T-helper 2 cell (primary cell): ENCODE measurements at regions not wholly inside any gene's neighbourhood (a gene's known extent, or its start where the extent isn't known, plus 50 kb on each side); places are given as distances from the start of the nearest gene placed in this dataset.
"Not testable (repeated sequence)": the region's sequence is repeated elsewhere in the genome, so short reads cannot be mapped to it uniquely, and the experiment has no call there.

Experiments
- DNase-seq, 5 experiments: peaks; one replicate each; pipeline versions ENCODE4 v3.0.0 to v3.0.0-alpha.2; 2012 to 2022

GRCh38 chr17:52515927-52516326 lies 357.4 kb upstream of the CA10 start:
- no peak for DNase-seq

GRCh38 chr17:52505601-52506000 lies 347.1 kb upstream of the CA10 start:
- no peak for DNase-seq

- DNase-seq: no peak
Observed at GRCh38 chr17:52504081-52504480, 345.6 kb upstream of the CA10 start.

- DNase-seq: no peak
Observed at GRCh38 chr17:52495646-52496045, 337.1 kb upstream of the CA10 start.

- DNase-seq: no peak
Observed at GRCh38 chr17:52482271-52482670, 323.8 kb upstream of the CA10 start.

GRCh38 chr17:52477824-52478699 lies 319.5 kb upstream of the CA10 start:
- DNase-seq: no peak

- DNase-seq: no peak
Observed at GRCh38 chr17:52476638-52477313, 318.3 kb upstream of the CA10 start.

- no peak for DNase-seq
Observed at GRCh38 chr17:52470553-52470952, 312.0 kb upstream of the CA10 start.

GRCh38 chr17:52465407-52465806 lies 306.9 kb upstream of the CA10 start:
- no peak for DNase-seq

GRCh38 chr17:52451294-52451861 lies 292.9 kb upstream of the CA10 start:
- DNase-seq: no peak

- no peak for DNase-seq
Observed at GRCh38 chr17:52442350-52442749, 283.8 kb upstream of the CA10 start.

- no peak for DNase-seq
Observed at GRCh38 chr17:52420555-52421078, 262.1 kb upstream of the CA10 start.

GRCh38 chr17:52419229-52419641 lies 260.7 kb upstream of the CA10 start:
- DNase-seq: no peak

GRCh38 chr17:52410781-52411180 lies 252.3 kb upstream of the CA10 start:
- DNase-seq: no peak

- DNase-seq: not testable (repeated sequence)
Observed at GRCh38 chr17:52409222-52409621, 250.7 kb upstream of the CA10 start.

- DNase-seq: no peak
Observed at GRCh38 chr17:52395308-52395707, 236.8 kb upstream of the CA10 start.

GRCh38 chr17:52390422-52390821 lies 231.9 kb upstream of the CA10 start:
- DNase-seq: no peak

- no peak for DNase-seq
Observed at GRCh38 chr17:52389632-52390031, 231.1 kb upstream of the CA10 start.

- no peak for DNase-seq
Observed at GRCh38 chr17:52388941-52389340, 230.4 kb upstream of the CA10 start.

GRCh38 chr17:52384695-52385094 lies 226.2 kb upstream of the CA10 start:
- DNase-seq: no peak

GRCh38 chr17:52383493-52384100 lies 225.1 kb upstream of the CA10 start:
- DNase-seq: peak in 1 of 5 experiments; percentile 30

GRCh38 chr17:52378860-52379259 lies 220.3 kb upstream of the CA10 start:
- DNase-seq: no peak

- no peak for DNase-seq
Observed at GRCh38 chr17:52376137-52376536, 217.6 kb upstream of the CA10 start.
